ENCODE measurements at regions not wholly inside any gene's neighbourhood (a gene's known extent, or its start where the extent isn't known, plus 50 kb on each side); places are given as distances from the start of the nearest gene placed in this dataset.

DNA sequence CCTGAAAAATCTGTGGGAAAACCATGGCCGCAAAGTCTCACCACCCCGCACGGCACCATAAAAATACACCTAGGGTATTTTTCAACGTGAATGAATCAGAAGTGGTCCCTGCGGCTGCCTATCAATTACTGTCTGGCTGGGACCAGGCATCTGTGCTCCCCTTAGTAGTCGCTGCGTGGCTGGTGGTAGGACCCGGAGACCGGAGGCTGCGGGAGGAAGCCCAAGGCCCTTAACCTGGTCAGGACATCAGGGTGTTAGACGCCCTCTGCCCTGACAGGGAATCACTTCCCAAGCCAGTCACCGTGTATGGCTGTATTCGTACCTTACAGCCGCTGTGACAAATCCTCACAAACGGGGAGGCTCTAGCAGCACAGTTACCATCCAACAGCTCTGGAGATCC lies 141.5 kb upstream of the PPP2R2D start:
- no peak overlapping the region for H3K27ac Mint-ChIP-seq
- peaks cover 5% of the 10 kb centered on the region for H3K27me3 Mint-ChIP-seq
- H3K9me3 Mint-ChIP-seq (ENCODE audit: low read depth) = no peaks in the 10 kb centered on the region
- no peaks in the 10 kb centered on the region for H3K4me1 Mint-ChIP-seq (ENCODE audit: low read depth)
- no peak overlapping the region for H3K4me3 Mint-ChIP-seq
- H3K36me3 Mint-ChIP-seq = no peaks in the 10 kb centered on the region

DNA sequence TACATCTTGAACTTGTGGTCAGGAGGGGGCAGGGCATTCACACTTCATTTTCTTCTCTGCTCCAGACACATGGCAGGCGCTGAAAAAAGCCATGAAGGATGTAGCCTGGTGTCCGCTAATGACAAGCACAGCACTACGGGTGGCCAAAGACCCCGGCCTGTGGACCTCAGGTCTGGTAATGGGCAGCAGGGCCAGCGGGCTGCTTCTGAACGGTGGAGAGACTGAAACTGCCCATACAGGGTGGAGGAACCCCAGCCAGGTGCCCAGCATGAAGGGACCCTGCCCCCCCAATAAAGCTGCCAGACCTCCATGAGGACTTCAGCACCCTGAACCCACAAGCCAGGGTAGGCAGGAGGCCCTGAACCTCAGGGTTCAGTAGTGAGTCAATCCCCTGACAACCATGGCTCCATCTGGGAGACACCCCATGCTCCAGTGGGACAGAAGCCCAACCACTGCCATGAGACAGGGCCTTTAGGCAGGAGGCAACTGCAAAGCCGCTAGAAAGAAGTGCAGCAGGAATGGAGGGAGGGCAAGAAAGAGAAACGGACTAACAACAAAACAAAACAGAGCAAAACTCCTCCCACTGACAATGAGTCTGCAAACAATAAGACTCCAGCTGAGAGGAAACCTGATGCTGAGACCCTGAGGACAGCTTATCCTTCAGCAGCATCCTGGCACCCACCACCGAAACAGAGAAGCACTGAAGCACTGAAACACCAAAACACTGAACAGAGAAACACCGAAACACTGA lies 140.2 kb upstream of the PPP2R2D start:
- peaks cover 5% of the 10 kb centered on the region for H3K27me3 Mint-ChIP-seq
- no peaks in the 10 kb centered on the region for H3K9me3 Mint-ChIP-seq (ENCODE audit: low read depth)

DNA sequence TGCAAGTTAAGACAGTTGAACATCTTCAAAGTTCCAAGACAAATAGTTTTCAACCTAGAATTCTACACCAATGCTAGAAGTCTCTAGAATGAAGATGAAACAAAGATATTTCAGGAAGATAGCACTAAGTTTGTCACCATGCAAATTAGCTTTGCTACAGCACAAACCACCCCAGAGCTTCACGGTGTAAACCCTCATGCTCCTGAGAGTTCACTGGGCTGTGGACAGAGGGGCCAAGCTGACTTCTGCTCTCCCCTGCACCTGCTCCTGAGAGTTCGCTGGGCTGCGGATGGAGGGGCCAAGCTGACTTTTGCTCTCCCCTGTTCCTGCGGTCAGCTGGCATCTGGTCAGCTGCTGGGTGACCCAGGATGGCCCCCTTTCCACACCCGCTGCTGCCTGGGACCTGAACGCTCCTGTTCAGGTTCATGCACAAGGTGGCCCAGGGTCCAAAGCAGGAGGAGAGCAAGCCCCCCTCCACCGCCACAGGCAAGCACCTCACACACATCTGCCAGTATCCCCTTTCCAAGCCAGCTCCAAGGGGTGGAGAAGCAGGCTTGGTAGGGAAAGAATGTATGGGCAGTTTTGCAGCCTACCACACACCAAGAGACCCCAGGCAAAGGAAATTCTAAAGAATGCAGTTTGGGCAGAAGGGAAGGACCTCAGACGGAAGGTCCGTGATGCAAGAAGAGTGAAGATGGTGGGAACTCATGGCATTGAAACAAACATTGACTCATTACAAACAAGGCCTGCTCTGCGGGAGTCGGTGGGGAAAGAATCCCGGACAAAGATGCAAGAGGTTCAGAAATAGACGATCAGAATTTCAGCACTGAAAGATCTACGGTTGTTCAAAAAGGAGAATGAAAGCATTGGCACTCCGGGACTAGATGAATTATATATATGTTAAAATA lies 137.8 kb upstream of the PPP2R2D start:
- Mint-ChIP-seq H3K4me3 (no peak overlapping the region), H3K4me1 (ENCODE audit: low read depth) (no peaks in the 10 kb centered on the region), H3K36me3 (no peaks in the 10 kb centered on the region), H3K27ac (no peak overlapping the region), H3K27me3 (peaks cover 5% of the 10 kb centered on the region), H3K9me3 (ENCODE audit: low read depth) (no peaks in the 10 kb centered on the region)

More for the DNA sequence above, 140.2 kb upstream of the PPP2R2D start:
- Mint-ChIP-seq H3K4me3 (no peak overlapping the region), H3K4me1 (ENCODE audit: low read depth) (no peaks in the 10 kb centered on the region), H3K36me3 (no peaks in the 10 kb centered on the region), H3K27ac (no peak overlapping the region)

DNA sequence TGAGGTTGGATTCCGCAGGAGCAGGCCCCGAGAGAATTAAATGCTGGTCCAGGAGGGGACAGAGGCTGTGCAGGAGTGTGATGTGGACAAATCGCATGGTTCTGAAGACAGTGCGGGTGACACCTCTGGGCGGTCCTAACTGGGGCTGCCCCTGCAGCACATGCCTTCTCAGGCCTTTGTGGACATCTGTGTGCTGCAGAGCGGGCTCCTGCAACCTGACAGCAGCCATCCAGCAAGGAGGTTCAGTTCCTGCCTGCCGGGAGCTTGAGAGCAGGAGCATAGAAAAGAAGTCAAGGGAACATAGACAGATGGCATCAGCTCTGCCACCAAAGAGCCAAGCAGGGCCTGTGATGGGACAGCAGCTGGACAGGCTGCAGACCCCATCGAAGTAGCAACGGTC lies 135.9 kb upstream of the PPP2R2D start:
- Mint-ChIP-seq H3K27me3 (peaks cover 5% of the 10 kb centered on the region), H3K36me3 (no peaks in the 10 kb centered on the region), H3K4me3 (no peak overlapping the region), H3K9me3 (ENCODE audit: low read depth) (no peaks in the 10 kb centered on the region), H3K4me1 (ENCODE audit: low read depth) (no peaks in the 10 kb centered on the region), H3K27ac (no peak overlapping the region)

DNA sequence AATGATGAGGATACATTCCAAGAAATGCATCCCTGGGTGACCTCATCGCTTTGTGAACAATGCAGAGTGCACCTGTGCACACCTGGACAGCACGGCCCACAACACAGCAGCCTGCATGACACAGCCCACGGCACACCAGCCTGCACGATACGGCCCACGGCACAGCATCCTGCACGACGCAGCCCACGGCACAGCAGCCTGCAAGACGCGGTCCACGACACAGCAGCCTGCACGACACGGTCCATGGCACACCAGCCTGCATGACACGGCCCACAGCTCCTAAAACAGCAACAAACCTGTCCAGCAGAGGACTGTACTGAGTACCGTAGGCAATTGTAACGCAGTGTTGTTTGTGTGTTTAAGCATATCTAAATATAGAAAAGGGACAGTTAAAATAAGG lies 134.7 kb upstream of the PPP2R2D start:
- Mint-ChIP-seq H3K9me3 (ENCODE audit: low read depth) (no peaks in the 10 kb centered on the region), H3K4me1 (ENCODE audit: low read depth) (no peaks in the 10 kb centered on the region), H3K27ac (no peak overlapping the region), H3K27me3 (peaks cover 3% of the 10 kb centered on the region), H3K36me3 (no peaks in the 10 kb centered on the region), H3K4me3 (no peak overlapping the region)

DNA sequence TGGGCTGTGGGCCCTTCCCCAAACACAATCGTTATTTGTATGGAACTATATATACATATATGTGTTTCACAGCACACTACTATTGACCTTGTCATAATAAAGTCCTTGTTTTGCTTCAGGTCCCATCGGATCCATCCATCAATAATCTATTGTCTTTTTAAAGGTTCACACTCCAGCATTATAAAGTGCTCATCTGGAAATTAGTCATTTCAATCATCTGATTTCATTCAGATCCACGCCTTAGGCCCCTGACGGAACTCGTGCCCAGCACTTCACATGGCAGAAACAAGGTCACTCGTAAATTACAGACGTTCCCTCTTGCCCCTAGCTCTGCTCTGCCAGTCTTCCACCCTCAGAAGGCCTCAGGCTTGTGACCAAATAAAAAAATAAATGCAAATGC lies 133.1 kb upstream of the PPP2R2D start:
- Mint-ChIP-seq H3K9me3 (ENCODE audit: low read depth) (no peaks in the 10 kb centered on the region), H3K36me3 (no peaks in the 10 kb centered on the region), H3K27ac (no peak overlapping the region), H3K4me3 (no peak overlapping the region), H3K4me1 (ENCODE audit: low read depth) (no peaks in the 10 kb centered on the region), H3K27me3 (peaks cover 3% of the 10 kb centered on the region)

DNA sequence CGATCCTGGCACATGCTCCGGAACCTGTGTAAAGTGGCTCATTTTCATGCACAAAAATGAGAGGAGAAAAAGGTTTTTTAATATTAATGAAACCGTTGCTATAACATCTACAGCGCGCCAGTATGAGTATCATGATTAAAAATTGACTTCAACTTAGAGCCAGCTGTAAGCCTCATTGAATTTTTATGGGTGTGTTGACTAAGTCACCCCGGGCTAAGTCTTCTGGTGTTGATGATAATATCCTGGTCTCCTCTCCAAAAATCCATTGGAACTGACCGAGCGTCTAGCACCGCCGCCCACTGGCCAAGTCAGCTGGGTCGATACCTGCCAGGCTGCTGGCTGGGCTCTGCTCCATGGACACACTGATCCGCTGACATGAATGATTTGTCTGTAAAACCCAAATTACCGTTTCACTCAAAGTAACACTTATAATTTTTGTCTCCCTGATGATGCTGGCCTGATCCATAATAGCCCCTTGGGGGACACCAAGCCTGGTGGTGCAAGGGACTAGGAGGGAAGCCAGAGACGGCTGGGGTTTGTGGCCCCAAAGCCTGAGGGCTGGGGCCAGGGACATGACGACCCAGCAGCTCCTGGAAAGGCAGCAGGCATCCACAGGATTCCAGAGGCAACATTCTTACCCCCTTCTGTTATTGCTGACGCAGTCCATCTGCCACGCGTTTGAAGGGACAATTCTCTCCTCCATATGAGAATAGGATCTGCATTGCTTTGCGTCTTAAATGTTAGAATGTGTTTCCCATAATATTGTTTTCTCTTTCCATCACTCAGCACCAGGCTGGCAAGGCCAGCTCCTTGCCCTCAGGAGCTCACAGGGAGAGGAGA lies 131.0 kb upstream of the PPP2R2D start:
- no peak overlapping the region for H3K27ac Mint-ChIP-seq
- H3K27me3 Mint-ChIP-seq = peaks cover 3% of the 10 kb centered on the region
- no peaks in the 10 kb centered on the region for H3K9me3 Mint-ChIP-seq (ENCODE audit: low read depth)
- H3K4me3 Mint-ChIP-seq = no peak overlapping the region
- no peaks in the 10 kb centered on the region for H3K4me1 Mint-ChIP-seq (ENCODE audit: low read depth)
- no peaks in the 10 kb centered on the region for H3K36me3 Mint-ChIP-seq

DNA sequence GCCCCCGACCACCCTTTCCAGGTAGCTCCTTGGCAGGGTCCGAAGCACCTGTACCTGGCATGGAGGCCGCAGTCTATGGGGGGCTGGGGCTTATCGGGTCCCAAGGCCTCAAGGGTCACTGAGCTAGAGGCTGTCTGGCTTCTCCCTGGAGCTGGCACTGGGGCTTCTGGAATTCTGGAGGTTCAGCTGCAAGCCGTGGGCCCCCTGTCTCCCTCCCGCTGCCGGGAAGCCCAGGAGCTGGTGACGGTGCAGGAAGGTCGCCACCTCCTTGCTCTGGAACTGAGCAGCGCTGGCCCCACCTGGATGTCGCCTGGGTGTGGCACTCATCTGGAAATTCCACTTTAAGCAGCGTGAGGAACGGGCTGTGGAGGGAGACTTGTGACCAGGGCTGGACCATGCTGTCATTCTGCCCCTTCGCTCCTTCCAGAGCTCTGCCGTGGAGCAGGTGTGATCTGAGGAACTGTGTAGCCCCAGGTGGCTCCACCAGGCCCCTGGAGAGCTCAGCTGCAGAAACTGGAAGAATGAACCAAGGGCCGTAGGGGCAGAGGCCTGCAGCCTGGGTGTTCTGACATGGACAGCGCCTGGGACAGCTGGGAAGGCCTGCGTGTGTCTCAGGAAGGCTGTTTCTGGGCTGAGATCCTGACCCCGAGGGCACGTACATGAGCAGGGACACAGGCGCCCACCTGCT lies 129.7 kb upstream of the PPP2R2D start:
- no peaks in the 10 kb centered on the region for H3K36me3 Mint-ChIP-seq
- H3K4me1 Mint-ChIP-seq (ENCODE audit: low read depth) = no peaks in the 10 kb centered on the region
- H3K4me3 Mint-ChIP-seq = no peak overlapping the region
- no peaks in the 10 kb centered on the region for H3K9me3 Mint-ChIP-seq (ENCODE audit: low read depth)
- H3K27ac Mint-ChIP-seq = no peak overlapping the region
- peaks cover 3% of the 10 kb centered on the region for H3K27me3 Mint-ChIP-seq

DNA sequence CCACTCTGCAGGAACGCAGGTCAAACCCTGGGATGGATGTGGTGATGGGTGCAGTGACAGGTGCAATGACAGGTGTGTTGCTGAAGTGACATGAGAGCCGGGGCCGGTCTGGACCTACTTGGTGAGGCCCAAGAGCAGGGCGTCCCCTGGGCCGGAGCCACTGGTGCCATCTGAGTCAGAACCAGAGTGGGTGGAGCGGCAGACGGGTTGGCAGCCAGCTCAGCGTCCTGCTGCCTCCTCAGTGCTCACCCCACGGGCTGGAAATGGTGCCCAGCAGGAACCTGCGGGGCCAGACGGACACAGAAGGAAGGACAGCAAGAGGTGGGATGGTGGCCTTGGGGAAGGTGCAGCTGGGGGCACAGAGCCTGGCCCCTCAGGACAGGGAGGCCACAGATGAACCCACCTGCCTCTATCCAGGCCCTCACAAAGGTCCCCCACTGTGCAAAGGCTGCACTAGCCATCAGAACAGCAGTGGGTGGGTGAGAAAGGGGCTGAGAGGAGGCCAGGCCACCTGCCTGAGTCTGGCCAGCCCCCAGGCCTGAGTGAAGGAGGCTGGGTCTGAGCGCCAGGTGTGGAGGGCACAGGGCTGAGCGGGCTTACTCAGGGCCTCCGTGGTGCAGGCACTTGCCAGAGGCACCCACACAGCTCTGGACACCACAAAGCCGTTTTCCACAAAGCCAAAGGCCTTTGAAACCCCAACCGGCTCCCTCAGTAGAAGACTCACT lies 129.0 kb upstream of the PPP2R2D start:
- H3K4me3 Mint-ChIP-seq = no peak overlapping the region
- H3K4me1 Mint-ChIP-seq (ENCODE audit: low read depth) = no peaks in the 10 kb centered on the region
- H3K36me3 Mint-ChIP-seq = no peaks in the 10 kb centered on the region
- no peak overlapping the region for H3K27ac Mint-ChIP-seq
- H3K27me3 Mint-ChIP-seq = peaks cover 3% of the 10 kb centered on the region
- H3K9me3 Mint-ChIP-seq (ENCODE audit: low read depth) = peaks cover 4% of the 10 kb centered on the region

DNA sequence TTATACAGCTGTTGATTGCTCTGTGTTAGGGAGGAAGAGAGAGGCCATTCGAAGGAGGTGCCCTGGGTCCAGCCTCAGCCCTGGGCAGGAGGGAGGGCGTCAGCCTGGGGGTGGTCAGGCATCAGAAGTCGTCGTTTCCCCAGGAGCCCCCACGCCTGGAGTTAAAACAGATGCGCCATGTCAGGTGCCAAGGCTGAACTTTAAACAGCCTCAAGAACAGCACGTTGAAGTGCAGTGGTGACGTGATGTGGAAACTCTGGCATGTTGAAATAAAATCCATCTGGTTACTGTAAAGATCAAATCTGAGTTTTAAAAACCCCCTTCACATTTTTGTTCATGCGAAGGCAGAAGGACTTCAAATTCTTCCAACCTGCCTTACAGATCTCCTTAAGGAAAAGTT lies 128.4 kb upstream of the PPP2R2D start:
- H3K4me3 Mint-ChIP-seq = no peak overlapping the region
- no peaks in the 10 kb centered on the region for H3K4me1 Mint-ChIP-seq (ENCODE audit: low read depth)
- H3K9me3 Mint-ChIP-seq (ENCODE audit: low read depth) = peaks cover 8% of the 10 kb centered on the region
- no peak overlapping the region for H3K27ac Mint-ChIP-seq
- H3K27me3 Mint-ChIP-seq = peaks cover 3% of the 10 kb centered on the region
- no peaks in the 10 kb centered on the region for H3K36me3 Mint-ChIP-seq

DNA sequence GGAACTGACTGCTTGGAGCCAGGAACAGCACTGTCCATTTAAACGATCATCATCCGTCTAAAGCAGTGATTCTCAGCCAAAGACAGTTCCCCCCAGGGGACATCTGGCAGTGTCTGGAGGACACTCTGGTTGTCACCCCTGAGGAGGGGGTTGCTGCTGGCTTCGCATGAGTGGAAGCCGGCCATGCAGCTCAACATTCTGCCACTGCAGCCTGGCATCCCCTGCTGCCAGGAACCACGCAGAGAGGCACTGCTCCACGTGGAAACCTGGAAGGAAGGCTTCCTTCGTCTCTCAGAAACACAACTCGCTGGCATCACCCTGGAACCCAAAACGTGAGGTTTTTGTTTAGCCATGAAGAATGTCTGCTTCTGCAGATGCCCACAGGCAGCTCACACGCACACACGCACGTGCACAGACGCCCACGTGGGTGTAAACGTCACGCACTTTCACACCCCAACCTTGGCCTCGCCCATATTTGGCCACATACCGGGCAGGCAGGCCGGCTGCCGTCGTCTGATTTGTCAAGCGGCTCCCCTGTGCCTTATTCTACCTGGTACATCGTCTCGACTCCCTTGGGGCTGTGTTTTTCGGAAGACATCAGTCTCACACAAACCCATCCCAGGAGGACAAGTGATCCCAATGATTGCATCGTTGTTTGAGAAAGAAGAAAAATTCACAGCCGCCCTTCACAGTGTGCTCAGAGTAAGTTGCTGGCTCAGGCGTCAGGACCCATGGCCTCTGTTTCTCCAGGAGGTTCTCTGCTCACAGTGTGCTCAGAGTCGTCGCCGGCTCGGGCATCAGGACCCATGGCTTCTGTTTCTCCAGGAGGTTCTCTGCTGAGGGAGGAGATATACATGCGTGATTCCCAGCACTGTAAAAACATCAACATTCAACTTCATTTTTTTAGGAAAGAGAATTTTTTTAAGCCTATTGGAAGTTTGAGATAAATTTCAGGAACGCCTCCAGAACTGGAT lies 127.2 kb upstream of the PPP2R2D start:
- no peaks in the 10 kb centered on the region for H3K4me1 Mint-ChIP-seq (ENCODE audit: low read depth)
- peaks cover 14% of the 10 kb centered on the region for H3K9me3 Mint-ChIP-seq (ENCODE audit: low read depth)
- H3K27ac Mint-ChIP-seq = no peak overlapping the region
- no peak overlapping the region for H3K4me3 Mint-ChIP-seq
- peaks cover 3% of the 10 kb centered on the region for H3K27me3 Mint-ChIP-seq
- no peaks in the 10 kb centered on the region for H3K36me3 Mint-ChIP-seq

DNA sequence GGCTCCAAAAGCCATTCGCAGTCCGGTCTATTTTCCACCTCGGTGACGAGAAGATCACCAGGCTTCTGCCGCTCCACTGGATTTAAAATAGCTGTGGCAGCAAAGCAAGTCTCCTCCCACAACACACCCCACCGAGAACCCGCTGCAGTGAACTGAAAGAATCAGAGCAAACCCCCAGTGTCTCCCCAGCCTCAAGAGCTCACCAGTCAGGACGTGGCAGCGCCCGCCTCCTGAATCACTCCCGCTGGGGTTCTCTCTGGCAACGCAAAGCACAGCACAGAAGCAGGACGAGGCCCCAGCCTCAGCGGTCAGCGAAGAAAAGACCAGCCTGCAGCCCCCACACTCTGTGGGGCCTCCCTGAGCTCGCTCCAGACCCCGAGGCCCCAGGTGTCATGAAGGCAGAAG lies 126.1 kb upstream of the PPP2R2D start:
- peaks cover 3% of the 10 kb centered on the region for H3K27me3 Mint-ChIP-seq
- H3K4me3 Mint-ChIP-seq = no peak overlapping the region
- no peak overlapping the region for H3K27ac Mint-ChIP-seq
- H3K36me3 Mint-ChIP-seq = no peaks in the 10 kb centered on the region
- H3K4me1 Mint-ChIP-seq (ENCODE audit: low read depth) = no peaks in the 10 kb centered on the region
- peaks cover 14% of the 10 kb centered on the region for H3K9me3 Mint-ChIP-seq (ENCODE audit: low read depth)

DNA sequence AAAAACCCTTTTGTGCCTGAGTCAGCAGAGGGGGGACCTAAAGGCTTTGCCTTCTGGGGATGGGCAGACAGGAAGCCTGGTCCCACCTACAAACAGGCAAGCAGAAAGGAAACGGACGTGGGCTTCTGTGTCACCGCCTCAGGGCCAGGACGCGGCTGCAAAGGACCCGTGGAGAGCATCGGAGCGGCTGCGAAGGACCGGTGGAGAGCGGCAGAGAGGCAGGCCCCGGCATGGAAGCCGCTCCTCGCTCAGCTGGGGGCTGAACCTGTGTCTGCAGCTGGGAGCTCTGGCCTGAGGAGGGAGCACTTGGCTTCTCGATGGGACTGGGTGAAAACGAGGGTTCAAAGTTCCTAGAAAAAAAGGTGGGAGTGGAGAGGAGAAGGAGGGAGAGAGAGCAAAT lies 125.4 kb upstream of the PPP2R2D start:
- no peaks in the 10 kb centered on the region for H3K36me3 Mint-ChIP-seq
- H3K4me1 Mint-ChIP-seq (ENCODE audit: low read depth) = no peaks in the 10 kb centered on the region
- no peaks in the 10 kb centered on the region for H3K27me3 Mint-ChIP-seq
- no peak overlapping the region for H3K27ac Mint-ChIP-seq
- peaks cover 14% of the 10 kb centered on the region for H3K9me3 Mint-ChIP-seq (ENCODE audit: low read depth)
- no peak overlapping the region for H3K4me3 Mint-ChIP-seq

Data from activated naive CD8-positive, alpha-beta T cell (primary cell).